GM23248 (cell line): ENCODE measurements at regions not wholly inside any gene's neighbourhood (a gene's known extent, or its start where the extent isn't known, plus 50 kb on each side); places are given as distances from the start of the nearest gene placed in this dataset.

ENCODE experiments used
- DNase-seq: peaks from one replicate; pipeline ENCODE4 v3.0.0-alpha.2; 2015
- H2AFZ ChIP-seq: fragments of 200-600 bp; sonication (generic); 2 replicates; pipeline ENCODE4 v1.6.1; 2016; ENCODE audit warnings: antibody characterized with exemption
- H3F3A ChIP-seq: fragments of 200-600 bp; sonication (generic); 2 replicates; pipeline ENCODE4 v1.6.1; 2016; ENCODE audit warnings: mild to moderate bottlenecking, antibody characterized with exemption, mixed run types; ENCODE audit not compliant: insufficient read depth
- H3K27ac ChIP-seq: fragments of 200-600 bp; sonication (generic); 2 replicates; pipeline ENCODE4 v1.5.1; 2016; ENCODE audit warnings: mild to moderate bottlenecking
- H3K27me3 ChIP-seq: fragments of 200-600 bp; sonication (generic); replicated peaks from 2 replicates; pipeline ENCODE4 v1.6.1; 2016; ENCODE audit warnings: mild to moderate bottlenecking; ENCODE audit not compliant: insufficient read depth
- H3K36me3 ChIP-seq: fragments of 200-600 bp; sonication (generic); 2 replicates; pipeline ENCODE4 v1.6.1; 2016; ENCODE audit warnings: low read depth, mild to moderate bottlenecking
- H3K4me1 ChIP-seq: fragments of 200-600 bp; sonication (generic); 2 replicates; pipeline ENCODE4 v1.6.1; 2016; ENCODE audit warnings: mild to moderate bottlenecking; ENCODE audit not compliant: insufficient read depth
- H3K4me2 ChIP-seq: fragments of 200-600 bp; sonication (generic); one replicate; pipeline ENCODE4 v1.6.1; 2016; ENCODE audit warnings: mild to moderate bottlenecking; ENCODE audit not compliant: unreplicated experiment
- H3K4me3 ChIP-seq: fragments of 200-600 bp; sonication (generic); 2 replicates; pipeline ENCODE4 v1.5.1; 2016; ENCODE audit warnings: mild to moderate bottlenecking
- H3K79me2 ChIP-seq: fragments of 200-600 bp; sonication (generic); 2 replicates; pipeline ENCODE4 v1.6.1; 2016; ENCODE audit warnings: mild to moderate bottlenecking; ENCODE audit not compliant: insufficient read depth
- H3K9ac ChIP-seq: fragments of 200-600 bp; sonication (generic); 2 replicates; pipeline ENCODE4 v1.6.1; 2016; ENCODE audit warnings: mild to moderate bottlenecking
- H3K9me2 ChIP-seq: fragments of 200-600 bp; sonication (generic); 2 replicates; pipeline ENCODE4 v1.6.1; 2016; ENCODE audit warnings: mixed run types, mild to moderate bottlenecking, moderate library complexity; ENCODE audit not compliant: insufficient read depth
- H3K9me3 ChIP-seq: fragments of 200-600 bp; sonication (generic); one replicate; pipeline ENCODE4 v1.6.1; 2017; ENCODE audit warnings: low read depth
- H4K20me1 ChIP-seq: fragments of 200-600 bp; sonication (generic); 2 replicates; pipeline ENCODE4 v1.6.0; 2016; ENCODE audit not compliant: insufficient read depth
- EZH2 ChIP-seq: fragments of 200-600 bp; sonication (generic); IDR thresholded peaks from 2 replicates; pipeline ENCODE4 v1.6.1; 2018; ENCODE audit warnings: antibody characterized with exemption, mild to moderate bottlenecking; ENCODE audit not compliant: insufficient read depth, poor library complexity, severe bottlenecking
- EZH2phosphoT487 ChIP-seq: fragments of 200-600 bp; sonication (generic); IDR thresholded peaks from 2 replicates; pipeline ENCODE4 v1.6.1; 2018; ENCODE audit warnings: antibody characterized with exemption, moderate library complexity, mild to moderate bottlenecking, low read depth; ENCODE audit not compliant: insufficient read depth
- WGBS, 2 experiments: methylation state at CpG; one replicate each; pipeline ENCODE4 v1.1.6; 2015 to 2017; ENCODE audit warnings: low lambda C conversion rate in 2 of 2, low coverage in 1 of 2; ENCODE audit errors: missing lambda C conversion rate in 2 of 2; 5-methylcytosine and 5-hydroxymethylcytosine counted together
- in situ Hi-C: fragments of 300-500 bp; cut with MboI; formaldehyde crosslinking; loops from 2 replicates; pipeline ENCODE4 v1.15.0; 2020

GRCh38 chr10:118499186-118499585 lies 96.3 kb downstream of the PRLHR start:
- H3K27me3 ChIP-seq = no peaks in the 10 kb centered on the region
- H2AFZ ChIP-seq = no peak overlapping the region
- no peaks in the 10 kb centered on the region for H3K79me2 ChIP-seq
- WGBS, 2 experiments = 43 to 44% methylated on average over 3 of the region's 3 CpGs
- H3K4me1 ChIP-seq = peaks cover 16% of the 10 kb centered on the region
- no peak overlapping the region for H3K4me2 ChIP-seq
- H3K9me3 ChIP-seq = no peaks in the 10 kb centered on the region
- no peak overlapping the region for H3K4me3 ChIP-seq
- H3K27ac ChIP-seq = no peak overlapping the region
- no peaks in the 10 kb centered on the region for H3K36me3 ChIP-seq
- H4K20me1 ChIP-seq = no peaks in the 10 kb centered on the region
- peaks cover 22% of the 10 kb centered on the region for H3F3A ChIP-seq
- H3K9me2 ChIP-seq = no peaks in the 10 kb centered on the region
- no peak for DNase-seq
- in situ Hi-C loops = no loop called here
- TF ChIP-seq EZH2 = no peak
- no peak for TF ChIP-seq EZH2phosphoT487
- H3K9ac ChIP-seq = no peak overlapping the region

GRCh38 chr10:118498623-118499022 lies 96.8 kb downstream of the PRLHR start:
- H3K4me1 ChIP-seq = peaks cover 13% of the 10 kb centered on the region; the same call in 1 of the 2 replicates
- in situ Hi-C loops = no loop called here
- H3K27me3 ChIP-seq = no peaks in the 10 kb centered on the region
- peaks cover 22% of the 10 kb centered on the region for H3F3A ChIP-seq
- no peak overlapping the region for H3K9ac ChIP-seq
- no peaks in the 10 kb centered on the region for H3K79me2 ChIP-seq
- H3K4me3 ChIP-seq = no peak overlapping the region
- H4K20me1 ChIP-seq = no peaks in the 10 kb centered on the region
- 83% methylated on average over 4 of the region's 4 CpGs for WGBS, 2 experiments
- no peak overlapping the region for H2AFZ ChIP-seq
- no peak for DNase-seq
- no peaks in the 10 kb centered on the region for H3K36me3 ChIP-seq
- no peaks in the 10 kb centered on the region for H3K9me3 ChIP-seq
- H3K9me2 ChIP-seq = no peaks in the 10 kb centered on the region
- TF ChIP-seq EZH2phosphoT487 = no peak
- TF ChIP-seq EZH2 = no peak
- no peak overlapping the region for H3K27ac ChIP-seq
- no peak overlapping the region for H3K4me2 ChIP-seq

- H3K4me3 ChIP-seq = no peak overlapping the region
- H3K27me3 ChIP-seq = no peaks in the 10 kb centered on the region
- 31 to 34% methylated on average over 8 of the region's 8 CpGs for WGBS, 2 experiments
- no peaks in the 10 kb centered on the region for H3K36me3 ChIP-seq
- H3K9me3 ChIP-seq = no peaks in the 10 kb centered on the region
- no peaks in the 10 kb centered on the region for H3K9me2 ChIP-seq
- in situ Hi-C loops = no loop called here
- no peak for DNase-seq
- peaks cover 13% of the 10 kb centered on the region; the same call in 1 of the 2 replicates for H3K4me1 ChIP-seq
- H4K20me1 ChIP-seq = no peaks in the 10 kb centered on the region
- H3K4me2 ChIP-seq = no peak overlapping the region
- TF ChIP-seq EZH2 (no peak), EZH2phosphoT487 (no peak)
- H3K27ac ChIP-seq = no peak overlapping the region
- no peak overlapping the region for H3K9ac ChIP-seq
- no peak overlapping the region for H2AFZ ChIP-seq
- H3F3A ChIP-seq = peaks cover 16% of the 10 kb centered on the region
- no peaks in the 10 kb centered on the region for H3K79me2 ChIP-seq
These were observed 98.2 kb downstream of the PRLHR start for GRCh38 chr10:118497227-118497626.

- H3K36me3 ChIP-seq = no peaks in the 10 kb centered on the region
- no peaks in the 10 kb centered on the region for H4K20me1 ChIP-seq
- in situ Hi-C loops = no loop called here
- H3F3A ChIP-seq = peaks cover 9% of the 10 kb centered on the region
- no peaks in the 10 kb centered on the region for H3K9me3 ChIP-seq
- no peak overlapping the region for H2AFZ ChIP-seq
- H3K27me3 ChIP-seq = no peaks in the 10 kb centered on the region
- H3K4me1 ChIP-seq = 0 out of 2 replicates have a peak, but pooled peaks cover 6% of the 10 kb centered on the region
- DNase-seq = no peak
- H3K27ac ChIP-seq = no peak overlapping the region
- H3K9me2 ChIP-seq = no peaks in the 10 kb centered on the region
- no peaks in the 10 kb centered on the region for H3K79me2 ChIP-seq
- no peak overlapping the region for H3K4me3 ChIP-seq
- no peak overlapping the region for H3K9ac ChIP-seq
- TF ChIP-seq EZH2 (no peak), EZH2phosphoT487 (no peak)
- 53 to 56% methylated on average over 3 of the region's 3 CpGs for WGBS, 2 experiments
- H3K4me2 ChIP-seq = no peak overlapping the region
These were observed 98.9 kb downstream of the PRLHR start for GRCh38 chr10:118496525-118496924.

GRCh38 chr10:118495499-118495898 lies 99.9 kb downstream of the PRLHR start:
- TF ChIP-seq EZH2 = no peak
- TF ChIP-seq EZH2phosphoT487 = no peak
- H3K79me2 ChIP-seq = no peaks in the 10 kb centered on the region
- H3K4me3 ChIP-seq = no peak overlapping the region
- WGBS, 2 experiments = 67 to 82% methylated on average over 2 of the region's 2 CpGs
- no peak overlapping the region for H3K27ac ChIP-seq
- no peak overlapping the region for H3K9ac ChIP-seq
- H3K9me2 ChIP-seq = no peaks in the 10 kb centered on the region
- DNase-seq = peak; percentile 34
- no peaks in the 10 kb centered on the region for H3K27me3 ChIP-seq
- no peaks in the 10 kb centered on the region for H3F3A ChIP-seq
- H3K36me3 ChIP-seq = no peaks in the 10 kb centered on the region
- no peaks in the 10 kb centered on the region for H4K20me1 ChIP-seq
- in situ Hi-C loops = no loop called here
- H3K4me2 ChIP-seq = no peak overlapping the region
- no peak overlapping the region for H2AFZ ChIP-seq
- H3K9me3 ChIP-seq = no peaks in the 10 kb centered on the region
- H3K4me1 ChIP-seq = no peaks in the 10 kb centered on the region
